MM.1S (cell line): ENCODE measurements at regions not wholly inside any gene's neighbourhood (a gene's known extent, or its start where the extent isn't known, plus 50 kb on each side); places are given as distances from the start of the nearest gene placed in this dataset.

Experiments used
- EZH2 ChIP-seq: fragments of 300-600 bp; sonication (generic); optimal IDR thresholded peaks from 2 replicates; pipeline ENCODE3; 2017; ENCODE audit warnings: low read depth, mild to moderate bottlenecking, antibody characterized with exemption, low read length, mixed read lengths
- EZH2phosphoT487 ChIP-seq: fragments of 300-600 bp; sonication (generic); IDR thresholded peaks from 2 replicates; pipeline ENCODE4 v1.6.1; 2018; ENCODE audit warnings: antibody characterized with exemption, low read length
- TF ChIP-seq, protein P1 (sequence below): fragments of 300-600 bp; sonication (generic); IDR thresholded peaks from 2 replicates; pipeline ENCODE4 v1.5.1; 2016; ENCODE audit warnings: antibody characterized with exemption, low read length, mixed read lengths

DNA sequence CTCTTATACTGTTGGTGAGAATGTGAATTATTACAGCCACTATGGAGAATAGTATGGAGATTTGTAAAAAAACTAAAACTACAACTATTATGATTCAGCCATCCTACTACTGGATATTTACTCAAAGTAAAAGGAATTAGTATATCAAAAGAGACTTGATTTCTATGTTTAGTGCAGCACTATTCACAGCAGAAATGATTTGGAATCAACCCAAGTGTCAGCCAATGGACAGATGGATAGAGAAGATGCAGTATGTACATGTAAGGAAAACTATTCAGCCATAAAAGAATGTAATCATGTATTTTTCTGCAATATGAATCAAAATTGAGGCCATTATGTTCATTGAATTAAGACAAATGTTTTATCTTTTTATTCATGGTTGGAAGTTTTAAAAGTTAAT, 1705.5 kb downstream of the SLITRK1 start:
- TF ChIP-seq, protein P1, sequence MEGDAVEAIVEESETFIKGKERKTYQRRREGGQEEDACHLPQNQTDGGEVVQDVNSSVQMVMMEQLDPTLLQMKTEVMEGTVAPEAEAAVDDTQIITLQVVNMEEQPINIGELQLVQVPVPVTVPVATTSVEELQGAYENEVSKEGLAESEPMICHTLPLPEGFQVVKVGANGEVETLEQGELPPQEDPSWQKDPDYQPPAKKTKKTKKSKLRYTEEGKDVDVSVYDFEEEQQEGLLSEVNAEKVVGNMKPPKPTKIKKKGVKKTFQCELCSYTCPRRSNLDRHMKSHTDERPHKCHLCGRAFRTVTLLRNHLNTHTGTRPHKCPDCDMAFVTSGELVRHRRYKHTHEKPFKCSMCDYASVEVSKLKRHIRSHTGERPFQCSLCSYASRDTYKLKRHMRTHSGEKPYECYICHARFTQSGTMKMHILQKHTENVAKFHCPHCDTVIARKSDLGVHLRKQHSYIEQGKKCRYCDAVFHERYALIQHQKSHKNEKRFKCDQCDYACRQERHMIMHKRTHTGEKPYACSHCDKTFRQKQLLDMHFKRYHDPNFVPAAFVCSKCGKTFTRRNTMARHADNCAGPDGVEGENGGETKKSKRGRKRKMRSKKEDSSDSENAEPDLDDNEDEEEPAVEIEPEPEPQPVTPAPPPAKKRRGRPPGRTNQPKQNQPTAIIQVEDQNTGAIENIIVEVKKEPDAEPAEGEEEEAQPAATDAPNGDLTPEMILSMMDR, result no peak
- TF ChIP-seq EZH2 (no peak), EZH2phosphoT487 (no peak)
